ENCODE measurements at regions not wholly inside any gene's neighbourhood (a gene's known extent, or its start where the extent isn't known, plus 50 kb on each side); places are given as distances from the start of the nearest gene placed in this dataset.

DNA sequence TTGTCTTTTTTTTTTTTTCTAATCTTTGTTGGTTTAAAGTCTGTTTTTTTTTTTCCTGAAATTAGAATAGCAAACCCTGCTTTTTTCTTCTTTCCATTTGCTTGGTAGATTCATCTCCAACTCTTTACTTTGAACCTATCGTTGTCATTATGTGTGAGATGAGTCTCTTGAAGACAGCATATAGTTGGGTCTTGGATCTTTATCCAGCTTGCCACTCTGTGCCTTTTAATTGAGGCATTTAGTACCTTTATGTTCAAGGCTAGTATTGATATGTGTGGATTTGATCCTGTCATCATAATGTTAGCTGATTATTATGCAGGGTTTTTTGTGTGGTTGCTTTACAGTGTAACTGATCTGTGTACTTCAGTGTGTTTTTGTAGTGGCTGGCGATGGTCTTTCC is 383.8 kb downstream of the MAN2A1 start:
- no peak for DNase-seq (ENCODE audit: low spot score)

DNA sequence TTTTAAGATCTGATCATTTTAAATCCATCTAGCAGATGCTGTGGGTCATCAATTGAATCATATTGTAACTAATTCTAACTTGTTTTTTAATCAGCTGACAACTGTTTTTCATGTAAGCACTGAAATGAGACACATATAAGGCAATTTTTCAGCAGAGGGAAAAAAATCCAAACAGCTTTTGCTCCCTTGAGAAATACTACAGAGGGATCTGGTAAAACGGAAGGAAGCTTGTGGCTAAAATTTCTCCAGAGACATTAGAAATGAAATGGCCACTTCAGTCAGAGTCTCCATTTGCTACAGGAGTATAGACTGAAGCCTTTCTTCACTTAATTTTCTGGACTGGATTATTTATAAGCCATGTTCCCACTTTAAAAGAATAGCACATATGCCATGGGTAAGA is 385.9 kb downstream of the MAN2A1 start:
- no peak for DNase-seq (ENCODE audit: low spot score)

GRCh38 chr5:110077147-110077546 is 387.4 kb downstream of the MAN2A1 start:
- no peak for DNase-seq (ENCODE audit: low spot score)

DNA sequence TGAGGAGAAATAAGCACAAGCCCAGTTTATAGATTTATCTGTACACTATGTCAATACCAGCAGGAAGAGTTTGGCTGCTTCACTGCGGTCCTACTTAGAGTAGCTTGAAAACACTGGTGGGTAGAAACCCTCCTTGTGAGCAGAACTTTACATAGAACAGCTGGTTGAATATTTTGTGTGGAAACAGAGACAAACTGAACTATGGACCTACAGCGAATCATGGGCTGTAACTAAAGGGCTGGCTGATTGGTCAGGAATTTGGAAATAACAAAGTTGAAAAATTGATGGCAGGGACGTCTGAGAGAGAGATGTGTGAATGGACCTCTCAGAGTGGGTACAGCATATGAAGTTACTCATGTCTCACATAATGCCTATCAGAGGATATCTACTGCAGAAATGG is 392.5 kb downstream of the MAN2A1 start:
- no peak for DNase-seq (ENCODE audit: low spot score)

GRCh38 chr5:110082863-110083262 is 393.1 kb downstream of the MAN2A1 start:
- no peak for DNase-seq (ENCODE audit: low spot score)

DNA sequence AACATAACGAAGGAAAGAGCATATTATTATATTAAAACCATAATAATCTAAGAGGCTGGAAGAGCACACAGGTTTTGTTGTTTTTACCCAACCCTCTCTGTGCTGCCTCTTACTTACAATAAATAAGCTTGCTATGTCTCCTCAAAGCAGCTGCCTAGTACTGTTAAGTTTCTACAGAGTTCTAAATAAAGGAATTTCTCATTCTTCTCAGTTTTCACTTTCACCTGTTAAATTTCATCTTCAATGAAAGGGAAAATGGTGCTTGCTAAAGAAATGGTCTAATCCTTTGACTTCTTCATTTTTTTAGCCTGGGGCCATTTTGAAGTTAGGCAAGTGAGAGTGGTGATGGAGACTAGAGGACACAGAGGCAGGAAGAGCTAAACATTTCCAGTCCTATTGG is 396.1 kb downstream of the MAN2A1 start:
- DNase-seq (ENCODE audit: low spot score) = no peak

DNA sequence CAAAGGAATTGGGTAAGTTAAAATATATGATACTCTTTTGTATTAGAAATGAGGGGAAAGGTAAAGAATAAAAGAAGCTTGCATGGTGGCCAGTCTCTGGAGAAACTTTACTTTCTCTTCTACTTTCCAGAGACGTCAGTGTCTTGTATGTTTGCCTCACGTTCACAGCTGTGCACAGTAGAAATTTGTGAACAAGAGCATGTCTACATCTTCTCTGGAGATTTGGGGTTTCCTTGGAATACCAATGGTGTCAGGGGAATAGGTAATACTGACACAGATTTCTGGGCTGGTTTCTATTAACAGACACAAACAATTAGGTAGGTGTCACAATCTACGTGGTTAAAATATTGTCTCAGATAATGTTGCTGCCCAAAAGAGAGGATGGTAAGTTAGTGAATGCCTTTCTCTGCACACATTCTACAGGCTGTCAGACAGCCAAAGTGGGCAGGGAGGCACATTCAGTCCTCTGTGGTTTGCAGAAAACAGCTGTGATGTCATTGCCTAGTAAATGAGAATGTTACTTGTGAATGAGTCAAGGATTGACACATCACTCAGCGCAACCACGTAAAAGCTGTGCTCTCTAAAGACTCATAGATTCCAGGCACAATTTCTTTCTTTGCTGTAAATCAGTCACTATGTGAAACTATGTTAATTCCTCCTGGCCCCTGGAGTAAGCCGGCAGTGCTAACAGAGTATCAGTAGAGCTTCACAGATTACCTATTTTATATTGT is 397.1 kb downstream of the MAN2A1 start:
- DNase-seq (ENCODE audit: low spot score) = peak; percentile 50

GRCh38 chr5:110087829-110088228 is 398.1 kb downstream of the MAN2A1 start:
- DNase-seq (ENCODE audit: low spot score) = peak; percentile 10

- no peak for DNase-seq (ENCODE audit: low spot score)
Observed at GRCh38 chr5:110088676-110089436, 399.1 kb downstream of the MAN2A1 start.

GRCh38 chr5:110092955-110093785 is 403.4 kb downstream of the MAN2A1 start:
- DNase-seq (ENCODE audit: low spot score) = no peak

GRCh38 chr5:110094109-110094508 is 404.4 kb downstream of the MAN2A1 start:
- no peak for DNase-seq (ENCODE audit: low spot score)

DNA sequence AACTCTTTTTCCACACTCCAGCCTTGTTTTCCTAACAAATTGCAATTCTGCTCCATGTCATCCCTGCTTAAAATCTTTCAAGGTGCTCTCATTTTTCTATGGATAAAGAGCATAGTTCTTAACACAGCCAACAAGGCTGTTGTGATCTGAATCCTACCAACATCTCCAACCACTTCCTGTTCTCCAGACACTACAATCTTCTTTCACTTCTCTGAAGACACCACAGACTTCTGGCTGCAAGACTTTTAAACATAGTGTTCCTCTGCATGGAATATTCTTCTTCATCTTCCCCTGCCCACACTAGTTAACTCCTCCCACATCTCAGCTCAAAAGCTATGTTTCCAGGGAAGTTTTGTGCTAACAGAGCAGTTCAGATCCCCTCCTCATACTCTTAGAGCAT is 404.8 kb downstream of the MAN2A1 start:
- no peak for DNase-seq (ENCODE audit: low spot score)

- DNase-seq (ENCODE audit: low spot score) = no peak
Observed at GRCh38 chr5:110096419-110096818, 406.7 kb downstream of the MAN2A1 start.

- peak; percentile 16 for DNase-seq (ENCODE audit: low spot score)
Observed at GRCh38 chr5:110099572-110099971, 409.8 kb downstream of the MAN2A1 start.

DNA sequence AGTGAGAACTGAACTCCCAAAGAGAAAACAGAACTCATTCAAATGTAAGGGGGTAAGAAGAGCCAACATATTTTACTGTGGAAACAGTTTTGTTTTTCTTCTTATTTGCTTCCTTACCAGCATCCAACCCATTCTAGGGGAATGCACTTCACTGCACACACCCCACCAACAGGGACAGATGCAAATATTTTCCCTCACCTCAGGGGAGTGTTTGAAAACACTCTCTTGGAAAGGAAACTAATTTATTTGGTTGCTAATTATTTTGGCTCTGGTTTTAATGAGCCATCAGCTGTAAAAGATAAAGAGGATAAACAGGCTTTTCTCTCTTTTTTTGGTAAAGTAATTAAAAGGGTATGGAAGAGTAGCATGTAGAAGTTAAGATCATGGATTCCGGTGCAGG is 413.4 kb downstream of the MAN2A1 start:
- no peak for DNase-seq (ENCODE audit: low spot score)

DNA sequence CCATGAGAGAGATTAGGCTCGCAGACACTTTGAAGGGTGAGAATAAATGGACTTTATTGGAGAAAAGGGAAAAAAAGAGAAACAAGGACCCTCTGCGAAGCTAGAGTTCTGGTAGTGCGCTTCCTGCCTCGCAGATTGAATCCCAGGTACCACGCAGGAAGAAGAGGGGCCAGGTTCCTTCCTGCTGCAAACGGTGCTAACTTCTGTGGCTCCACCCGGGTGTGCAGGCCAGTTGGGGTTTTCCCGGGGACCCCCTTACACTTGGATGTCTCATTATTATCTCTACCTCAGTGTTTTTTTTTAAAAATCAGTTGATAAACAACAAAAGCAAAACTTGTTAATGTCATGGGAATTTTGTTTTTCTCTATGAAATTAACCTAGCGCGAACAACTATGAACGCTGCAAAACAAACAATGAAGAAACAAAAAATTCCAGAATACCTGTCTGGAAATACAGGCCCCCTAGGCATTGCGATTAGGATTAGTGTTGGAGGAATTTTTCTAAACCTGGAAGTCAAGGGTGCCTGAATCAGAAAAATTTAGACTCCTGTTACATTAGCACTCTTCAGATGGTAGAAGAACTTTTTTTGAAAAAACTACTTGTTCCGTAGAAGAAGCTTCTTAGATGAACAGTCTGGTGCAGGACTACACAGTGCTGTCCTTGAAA is 414.5 kb downstream of the MAN2A1 start:
- no peak for DNase-seq (ENCODE audit: low spot score)

GRCh38 chr5:110104726-110105669 is 415.3 kb downstream of the MAN2A1 start:
- DNase-seq (ENCODE audit: low spot score) = peak; percentile 33

DNA sequence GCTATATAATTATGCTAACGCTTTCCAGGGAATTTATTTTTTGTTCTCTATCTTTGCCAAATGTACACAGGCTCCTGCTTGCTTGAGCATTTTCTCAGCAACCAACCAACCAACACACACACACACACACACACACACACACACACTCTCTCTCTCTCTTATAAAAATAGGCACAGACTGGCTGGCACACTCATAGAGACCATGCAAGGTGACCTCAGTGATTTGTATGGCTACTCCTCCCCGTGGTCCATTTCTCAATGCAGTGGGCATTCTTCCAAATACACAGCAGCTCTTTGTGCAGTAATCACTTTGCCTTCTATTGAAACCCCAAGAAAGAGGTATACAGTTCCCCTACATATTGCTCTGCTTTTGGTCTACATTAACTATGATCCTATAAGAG is 416.0 kb downstream of the MAN2A1 start:
- peak; percentile 35 for DNase-seq (ENCODE audit: low spot score)

DNA sequence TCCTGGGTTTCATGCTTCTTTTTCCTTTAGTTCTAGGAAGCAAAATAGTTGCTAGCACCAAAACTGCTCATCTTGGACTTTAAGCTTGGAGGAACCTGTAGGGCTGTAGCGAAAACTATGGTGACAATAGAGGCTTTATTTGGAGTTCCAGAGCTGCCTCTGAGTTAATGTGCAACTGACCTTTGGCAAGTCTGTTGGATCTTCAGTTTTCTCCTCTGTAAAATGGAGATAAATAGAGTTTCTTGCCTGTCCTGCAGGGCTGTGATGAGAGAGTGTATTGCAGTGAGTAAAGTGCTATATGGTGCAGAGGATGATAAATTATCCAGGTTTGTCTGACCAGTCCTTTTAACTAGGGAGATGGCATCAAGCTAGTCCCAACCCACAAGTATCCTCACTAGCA is 417.0 kb downstream of the MAN2A1 start:
- DNase-seq (ENCODE audit: low spot score) = no peak

DNA sequence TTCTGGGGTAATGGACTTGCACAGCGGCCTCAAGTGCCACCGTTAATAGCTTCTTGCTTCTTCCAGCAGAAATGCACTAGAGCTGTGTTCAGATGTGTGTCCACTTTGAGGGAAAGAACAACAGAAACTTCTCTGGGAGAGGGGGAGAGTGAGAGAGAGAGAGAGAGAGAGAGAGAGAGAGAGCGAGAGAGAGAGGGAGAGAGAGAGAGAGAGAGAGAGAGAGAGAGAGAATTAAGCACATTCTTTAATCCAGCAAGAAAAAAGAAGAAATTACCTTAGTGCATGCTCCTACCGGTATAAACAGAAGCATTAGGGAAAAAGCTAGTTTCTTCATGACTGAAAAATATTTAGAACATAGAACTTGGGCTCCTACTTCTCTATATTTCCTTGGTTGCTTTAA is 418.8 kb downstream of the MAN2A1 start:
- DNase-seq (ENCODE audit: low spot score) = no peak

DNA sequence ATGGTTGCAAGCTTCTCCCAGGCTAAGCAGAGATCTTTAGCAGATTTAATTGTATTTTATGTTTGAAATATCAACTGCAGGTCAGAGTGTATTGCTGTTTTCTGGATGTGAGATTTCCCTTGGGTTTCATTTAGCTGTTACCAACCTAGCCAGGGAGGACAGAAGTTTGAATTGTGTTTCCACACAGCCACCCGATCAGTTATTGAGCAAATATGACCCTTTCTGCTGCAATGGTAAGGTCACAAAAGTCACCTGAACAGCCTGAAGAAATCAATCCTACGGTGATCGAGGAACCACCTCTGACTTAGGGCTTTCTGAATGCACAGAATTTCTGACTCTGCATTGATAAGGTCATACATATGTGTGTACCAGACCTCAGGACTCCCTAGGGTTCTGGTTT is 419.9 kb downstream of the MAN2A1 start:
- no peak for DNase-seq (ENCODE audit: low spot score)
